ENCODE measurements at regions not wholly inside any gene's neighbourhood (a gene's known extent, or its start where the extent isn't known, plus 50 kb on each side); places are given as distances from the start of the nearest gene placed in this dataset.

DNA sequence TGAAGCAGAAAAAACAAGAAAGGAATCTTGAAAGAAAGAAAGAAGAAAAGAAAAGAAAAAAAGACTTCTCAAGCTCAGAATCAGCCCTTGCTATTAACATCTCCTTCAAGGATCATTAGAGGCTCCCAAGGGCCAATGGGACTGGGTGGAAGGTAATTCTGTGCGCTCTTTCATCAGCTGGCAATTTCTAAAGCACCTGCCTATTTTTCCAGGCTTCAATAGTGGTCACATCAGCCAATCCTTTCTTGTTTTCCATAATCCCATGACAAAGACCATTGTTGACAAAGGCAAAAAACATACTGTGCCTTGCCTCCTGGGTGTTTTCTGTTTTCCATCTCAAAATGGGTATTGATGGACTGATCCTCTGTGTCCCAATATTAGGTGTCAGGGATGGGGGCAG is 88.2 kb upstream of the TSC22D1 start:
- H3K4me2 ChIP-seq (ENCODE audit: low read length), result no peak overlapping the region
- H3K9me3 ChIP-seq (ENCODE audit: low read length), result no peaks in the 10 kb centered on the region
- no peaks in the 10 kb centered on the region for H3K36me3 ChIP-seq (ENCODE audit: insufficient read depth, low read length)
- no peaks in the 10 kb centered on the region for H3F3A ChIP-seq (ENCODE audit: insufficient read depth, low read length)
- H3K9ac ChIP-seq (ENCODE audit: low read length), result no peak overlapping the region
- H3K9me2 ChIP-seq (ENCODE audit: low read depth, low read length), result no peaks in the 10 kb centered on the region
- H3K27ac ChIP-seq (ENCODE audit: low read depth, low read length, poor library complexity, severe bottlenecking), result no peak overlapping the region
- no peak overlapping the region for H3K4me3 ChIP-seq (ENCODE audit: low read depth, low read length, poor library complexity, severe bottlenecking)
- H3K27me3 ChIP-seq (ENCODE audit: insufficient read depth, low read length), result no peaks in the 10 kb centered on the region; the same call in 1 of the 2 replicates
- H4K20me1 ChIP-seq (ENCODE audit: insufficient read depth, low read length), result no peaks in the 10 kb centered on the region
- no peak overlapping the region for H2AFZ ChIP-seq (ENCODE audit: low read length)
- H3K79me2 ChIP-seq (ENCODE audit: insufficient read depth, low read length), result no peaks in the 10 kb centered on the region
- TF ChIP-seq CTCF (IDR thresholded peaks at IDR 0.05; ENCODE audit: low read length) (no peak), EZH2 (IDR thresholded peaks at IDR 0.05; ENCODE audit: borderline replicate concordance, low read length) (no peak)
- H3K4me1 ChIP-seq (ENCODE audit: insufficient read depth, low read length, severe bottlenecking), result no peaks in the 10 kb centered on the region

- no peak overlapping the region for H2AFZ ChIP-seq (ENCODE audit: low read length)
- no peaks in the 10 kb centered on the region for H4K20me1 ChIP-seq (ENCODE audit: insufficient read depth, low read length)
- H3F3A ChIP-seq (ENCODE audit: insufficient read depth, low read length), result no peaks in the 10 kb centered on the region
- H3K9ac ChIP-seq (ENCODE audit: low read length), result no peak overlapping the region
- H3K79me2 ChIP-seq (ENCODE audit: insufficient read depth, low read length), result no peaks in the 10 kb centered on the region
- H3K4me2 ChIP-seq (ENCODE audit: low read length), result no peak overlapping the region
- no peaks in the 10 kb centered on the region for H3K36me3 ChIP-seq (ENCODE audit: insufficient read depth, low read length)
- H3K27ac ChIP-seq (ENCODE audit: low read depth, low read length, poor library complexity, severe bottlenecking), result no peak overlapping the region
- no peak for TF ChIP-seq EZH2 (IDR thresholded peaks at IDR 0.05; ENCODE audit: borderline replicate concordance, low read length)
- no peak for TF ChIP-seq CTCF (IDR thresholded peaks at IDR 0.05; ENCODE audit: low read length)
- H3K4me3 ChIP-seq (ENCODE audit: low read depth, low read length, poor library complexity, severe bottlenecking), result no peak overlapping the region
- H3K9me3 ChIP-seq (ENCODE audit: low read length), result no peaks in the 10 kb centered on the region
- H3K4me1 ChIP-seq (ENCODE audit: insufficient read depth, low read length, severe bottlenecking), result no peaks in the 10 kb centered on the region
- H3K9me2 ChIP-seq (ENCODE audit: low read depth, low read length), result no peaks in the 10 kb centered on the region
- H3K27me3 ChIP-seq (ENCODE audit: insufficient read depth, low read length), result no peaks in the 10 kb centered on the region; the same call in 1 of the 2 replicates
These were observed 86.4 kb upstream of the TSC22D1 start for GRCh38 chr13:44662515-44662914.

DNA sequence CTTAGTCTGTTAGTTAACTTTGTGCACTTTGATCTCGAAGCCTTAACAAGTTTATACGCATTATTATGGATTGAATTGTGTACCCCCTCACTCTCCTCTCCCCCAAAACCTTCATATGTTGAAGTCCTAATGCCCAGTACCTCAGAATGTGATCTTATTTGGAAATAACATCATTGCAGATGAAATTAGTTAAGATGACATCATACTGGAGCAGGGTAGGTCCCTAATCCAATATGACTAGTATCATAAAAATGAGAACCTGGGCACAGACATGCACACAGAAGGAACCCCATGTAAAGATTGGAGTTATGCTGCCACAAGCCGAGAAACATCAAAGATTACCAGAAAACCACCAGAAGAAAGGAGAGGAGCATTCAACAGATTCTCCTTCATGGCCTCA is 85.8 kb upstream of the TSC22D1 start:
- Histone ChIP-seq H3F3A (ENCODE audit: insufficient read depth, low read length) (no peaks in the 10 kb centered on the region), H3K36me3 (ENCODE audit: insufficient read depth, low read length) (no peaks in the 10 kb centered on the region), H3K4me3 (ENCODE audit: low read depth, low read length, poor library complexity, severe bottlenecking) (no peak overlapping the region), H3K79me2 (ENCODE audit: insufficient read depth, low read length) (no peaks in the 10 kb centered on the region), H3K4me2 (ENCODE audit: low read length) (no peak overlapping the region), H3K27me3 (ENCODE audit: insufficient read depth, low read length) (no peaks in the 10 kb centered on the region; the same call in 1 of the 2 replicates), H3K4me1 (ENCODE audit: insufficient read depth, low read length, severe bottlenecking) (no peaks in the 10 kb centered on the region), H3K9me2 (ENCODE audit: low read depth, low read length) (no peaks in the 10 kb centered on the region), H4K20me1 (ENCODE audit: insufficient read depth, low read length) (no peaks in the 10 kb centered on the region), H3K9ac (ENCODE audit: low read length) (no peak overlapping the region), H3K9me3 (ENCODE audit: low read length) (no peaks in the 10 kb centered on the region), H3K27ac (ENCODE audit: low read depth, low read length, poor library complexity, severe bottlenecking) (no peak overlapping the region), H2AFZ (ENCODE audit: low read length) (no peak overlapping the region)
- no peak for TF ChIP-seq EZH2 (IDR thresholded peaks at IDR 0.05; ENCODE audit: borderline replicate concordance, low read length)
- TF ChIP-seq CTCF (IDR thresholded peaks at IDR 0.05; ENCODE audit: low read length), result no peak

Measured in OCI-LY1 (cell line).